ENCODE measurements at regions not wholly inside any gene's neighbourhood (a gene's known extent, or its start where the extent isn't known, plus 50 kb on each side); places are given as distances from the start of the nearest gene placed in this dataset.

DNA sequence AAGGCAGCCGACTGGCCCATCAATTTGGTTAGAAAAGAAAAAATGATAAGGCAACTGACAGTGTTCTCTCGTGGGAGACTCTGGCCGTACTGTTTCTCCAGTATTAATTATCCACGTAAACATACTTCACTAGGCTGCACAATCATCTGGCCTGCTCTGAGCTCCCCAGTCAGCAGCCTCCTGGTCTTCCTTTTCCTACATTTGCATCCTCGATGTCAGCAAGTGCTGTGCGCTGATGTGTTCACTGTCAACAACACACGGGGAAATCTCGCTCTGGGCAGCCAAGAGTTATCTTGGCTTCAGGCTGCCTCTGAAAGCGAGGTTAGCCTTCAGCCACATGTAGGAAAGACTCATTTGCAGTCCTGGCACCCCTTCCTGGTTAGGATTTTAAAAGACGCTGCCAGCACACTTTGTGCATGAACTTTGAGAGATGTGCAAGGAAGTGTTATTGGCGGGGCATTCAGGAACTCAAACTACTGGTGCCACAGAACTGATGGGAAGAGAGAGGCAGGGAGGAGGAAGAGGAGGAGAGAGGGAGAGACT lies 460.5 kb upstream of the ARID1B start:
- no peaks in the 10 kb centered on the region for H3K36me3 ChIP-seq (ENCODE audit: control insufficient read depth in 2 of 2, insufficient read depth in 2 of 2, low read length in 2 of 2)
- no peak overlapping the region for H3K4me3 ChIP-seq (ENCODE audit: low read length in 2 of 2)
- H3K27ac ChIP-seq (ENCODE audit: low read depth in 2 of 2, low read length in 2 of 2): no peak overlapping the region
- H3K4me1 ChIP-seq (ENCODE audit: control insufficient read depth in 2 of 2, insufficient read depth in 2 of 2, low read length in 2 of 2): no peaks in the 10 kb centered on the region
- no peak overlapping the region for H3K9ac ChIP-seq (ENCODE audit: low read depth in 1 of 2, low read length in 2 of 2)
- H3K27me3 ChIP-seq (ENCODE audit: control insufficient read depth in 2 of 2, insufficient read depth in 2 of 2, low read length in 2 of 2): no peaks in the 10 kb centered on the region
- H3K9me3 ChIP-seq (ENCODE audit: control insufficient read depth in 2 of 2, low read length in 2 of 2): no peaks in the 10 kb centered on the region

DNA sequence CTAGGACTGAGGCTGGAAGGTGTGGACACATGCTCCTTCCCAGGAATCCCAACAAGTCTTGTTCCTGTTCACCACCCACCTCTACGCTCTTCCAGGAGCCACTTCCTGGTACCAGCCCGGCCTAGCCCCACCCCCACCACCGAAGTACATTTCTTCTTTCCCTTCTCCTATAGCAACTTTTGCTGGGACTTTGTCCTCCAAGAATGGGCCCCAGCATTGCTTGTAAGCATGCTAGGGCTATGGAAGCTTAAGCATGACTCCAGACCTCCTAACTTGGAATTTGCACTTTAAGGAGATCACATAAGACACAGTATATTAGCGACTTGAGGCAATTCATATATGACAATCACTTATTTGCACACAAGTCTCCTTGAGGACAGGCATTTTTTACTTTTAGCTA lies 462.0 kb upstream of the ARID1B start:
- Histone ChIP-seq H3K4me1 (ENCODE audit: control insufficient read depth in 2 of 2, insufficient read depth in 2 of 2, low read length in 2 of 2) (no peaks in the 10 kb centered on the region), H3K27me3 (ENCODE audit: control insufficient read depth in 2 of 2, insufficient read depth in 2 of 2, low read length in 2 of 2) (no peaks in the 10 kb centered on the region), H3K4me3 (ENCODE audit: low read length in 2 of 2) (no peak overlapping the region), H3K36me3 (ENCODE audit: control insufficient read depth in 2 of 2, insufficient read depth in 2 of 2, low read length in 2 of 2) (no peaks in the 10 kb centered on the region), H3K9ac (ENCODE audit: low read depth in 1 of 2, low read length in 2 of 2) (no peak overlapping the region), H3K9me3 (ENCODE audit: control insufficient read depth in 2 of 2, low read length in 2 of 2) (no peaks in the 10 kb centered on the region), H3K27ac (ENCODE audit: low read depth in 2 of 2, low read length in 2 of 2) (no peak overlapping the region)

DNA sequence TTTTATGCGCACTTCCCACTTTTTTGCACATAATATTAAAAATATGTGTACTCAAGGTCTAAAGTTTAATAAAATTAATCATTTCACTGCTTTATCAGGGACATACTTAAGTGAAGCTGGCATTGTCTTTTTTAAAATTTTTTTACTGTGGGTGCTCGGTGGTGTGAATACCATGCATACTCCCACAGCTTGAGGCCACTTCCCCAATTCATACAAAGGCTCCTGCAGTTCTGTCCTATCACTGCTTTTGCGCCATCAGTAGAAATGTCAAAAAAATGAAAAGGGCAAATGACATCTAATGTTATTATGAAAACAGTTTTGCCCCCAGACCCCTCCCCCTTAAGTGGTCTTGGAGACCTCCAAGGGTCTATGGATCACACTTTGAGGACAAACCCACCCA lies 464.1 kb upstream of the ARID1B start:
- H3K9me3 ChIP-seq (ENCODE audit: control insufficient read depth in 2 of 2, low read length in 2 of 2): no peaks in the 10 kb centered on the region
- no peaks in the 10 kb centered on the region for H3K4me1 ChIP-seq (ENCODE audit: control insufficient read depth in 2 of 2, insufficient read depth in 2 of 2, low read length in 2 of 2)
- no peak overlapping the region for H3K4me3 ChIP-seq (ENCODE audit: low read length in 2 of 2)
- H3K27ac ChIP-seq (ENCODE audit: low read depth in 2 of 2, low read length in 2 of 2): no peak overlapping the region
- H3K36me3 ChIP-seq (ENCODE audit: control insufficient read depth in 2 of 2, insufficient read depth in 2 of 2, low read length in 2 of 2): no peaks in the 10 kb centered on the region
- no peaks in the 10 kb centered on the region for H3K27me3 ChIP-seq (ENCODE audit: control insufficient read depth in 2 of 2, insufficient read depth in 2 of 2, low read length in 2 of 2)
- no peak overlapping the region for H3K9ac ChIP-seq (ENCODE audit: low read depth in 1 of 2, low read length in 2 of 2)

DNA sequence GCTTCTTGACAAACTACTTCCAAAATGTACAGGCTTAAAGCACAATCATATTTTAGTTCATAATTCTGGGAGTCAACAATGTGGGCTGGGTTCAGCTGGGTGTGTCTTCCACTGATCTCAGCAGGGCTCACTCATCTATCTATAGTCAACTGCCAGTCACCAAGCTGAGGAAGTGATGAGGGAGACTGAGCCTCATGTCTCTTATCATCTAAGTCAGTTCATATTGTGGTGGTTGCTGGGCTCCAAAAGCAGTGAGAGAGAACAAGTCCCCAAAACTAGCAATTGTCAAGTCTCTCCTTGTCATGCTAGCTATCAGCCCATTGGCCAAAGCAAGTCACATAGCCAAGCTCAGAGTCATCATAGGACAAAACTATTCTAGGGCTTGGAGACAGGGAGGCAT lies 465.9 kb upstream of the ARID1B start:
- no peaks in the 10 kb centered on the region for H3K27me3 ChIP-seq (ENCODE audit: control insufficient read depth in 2 of 2, insufficient read depth in 2 of 2, low read length in 2 of 2)
- no peaks in the 10 kb centered on the region for H3K36me3 ChIP-seq (ENCODE audit: control insufficient read depth in 2 of 2, insufficient read depth in 2 of 2, low read length in 2 of 2)
- H3K9me3 ChIP-seq (ENCODE audit: control insufficient read depth in 2 of 2, low read length in 2 of 2): no peaks in the 10 kb centered on the region
- no peak overlapping the region for H3K9ac ChIP-seq (ENCODE audit: low read depth in 1 of 2, low read length in 2 of 2)
- no peak overlapping the region for H3K4me3 ChIP-seq (ENCODE audit: low read length in 2 of 2)
- no peaks in the 10 kb centered on the region for H3K4me1 ChIP-seq (ENCODE audit: control insufficient read depth in 2 of 2, insufficient read depth in 2 of 2, low read length in 2 of 2)
- no peak overlapping the region for H3K27ac ChIP-seq (ENCODE audit: low read depth in 2 of 2, low read length in 2 of 2)

DNA sequence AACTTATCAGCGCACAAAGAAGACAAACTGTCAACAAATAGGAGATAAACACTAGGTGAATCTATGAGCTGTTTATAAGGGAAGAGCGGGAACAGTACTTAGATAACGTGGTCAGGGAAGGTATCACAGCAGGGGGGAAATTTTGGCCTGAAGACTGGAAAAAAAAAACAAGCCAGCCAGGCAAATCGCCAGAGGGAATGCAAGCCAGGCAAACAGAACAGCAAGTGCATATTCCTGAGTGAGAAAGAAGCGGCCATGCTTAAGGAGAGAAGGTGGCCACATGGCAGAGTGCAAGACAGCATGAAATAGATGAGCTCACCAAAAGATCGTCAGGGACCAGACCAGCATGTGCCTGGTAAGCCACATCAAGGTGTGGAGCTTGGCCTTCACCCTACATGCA lies 466.5 kb upstream of the ARID1B start:
- Histone ChIP-seq H3K36me3 (ENCODE audit: control insufficient read depth in 2 of 2, insufficient read depth in 2 of 2, low read length in 2 of 2) (no peaks in the 10 kb centered on the region), H3K27me3 (ENCODE audit: control insufficient read depth in 2 of 2, insufficient read depth in 2 of 2, low read length in 2 of 2) (no peaks in the 10 kb centered on the region), H3K9me3 (ENCODE audit: control insufficient read depth in 2 of 2, low read length in 2 of 2) (no peaks in the 10 kb centered on the region), H3K9ac (ENCODE audit: low read depth in 1 of 2, low read length in 2 of 2) (no peak overlapping the region), H3K27ac (ENCODE audit: low read depth in 2 of 2, low read length in 2 of 2) (no peak overlapping the region), H3K4me1 (ENCODE audit: control insufficient read depth in 2 of 2, insufficient read depth in 2 of 2, low read length in 2 of 2) (no peaks in the 10 kb centered on the region), H3K4me3 (ENCODE audit: low read length in 2 of 2) (no peak overlapping the region)

DNA sequence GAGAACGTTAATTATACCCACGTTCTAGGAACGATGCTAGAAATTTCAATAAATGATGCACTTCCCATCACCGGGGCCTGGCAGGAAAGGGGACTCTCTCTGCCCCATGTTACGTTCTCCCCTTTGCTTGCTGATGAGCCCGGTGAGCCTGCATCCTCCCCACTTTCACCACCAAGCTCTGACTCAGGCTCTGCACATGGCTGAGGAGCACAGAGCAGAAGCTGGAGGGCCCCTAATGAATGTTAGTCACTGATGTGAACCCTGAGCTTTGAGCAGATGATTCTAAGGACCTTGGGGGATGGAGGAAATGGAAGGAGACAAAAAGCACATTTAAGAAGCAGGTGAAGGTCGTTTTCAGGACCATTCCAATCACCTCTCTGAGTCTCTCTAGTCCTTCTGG lies 468.2 kb upstream of the ARID1B start:
- Histone ChIP-seq H3K4me3 (ENCODE audit: low read length in 2 of 2) (no peak overlapping the region), H3K9ac (ENCODE audit: low read depth in 1 of 2, low read length in 2 of 2) (no peak overlapping the region), H3K36me3 (ENCODE audit: control insufficient read depth in 2 of 2, insufficient read depth in 2 of 2, low read length in 2 of 2) (no peaks in the 10 kb centered on the region), H3K27ac (ENCODE audit: low read depth in 2 of 2, low read length in 2 of 2) (no peak overlapping the region), H3K4me1 (ENCODE audit: control insufficient read depth in 2 of 2, insufficient read depth in 2 of 2, low read length in 2 of 2) (no peaks in the 10 kb centered on the region), H3K27me3 (ENCODE audit: control insufficient read depth in 2 of 2, insufficient read depth in 2 of 2, low read length in 2 of 2) (no peaks in the 10 kb centered on the region), H3K9me3 (ENCODE audit: control insufficient read depth in 2 of 2, low read length in 2 of 2) (no peaks in the 10 kb centered on the region)

DNA sequence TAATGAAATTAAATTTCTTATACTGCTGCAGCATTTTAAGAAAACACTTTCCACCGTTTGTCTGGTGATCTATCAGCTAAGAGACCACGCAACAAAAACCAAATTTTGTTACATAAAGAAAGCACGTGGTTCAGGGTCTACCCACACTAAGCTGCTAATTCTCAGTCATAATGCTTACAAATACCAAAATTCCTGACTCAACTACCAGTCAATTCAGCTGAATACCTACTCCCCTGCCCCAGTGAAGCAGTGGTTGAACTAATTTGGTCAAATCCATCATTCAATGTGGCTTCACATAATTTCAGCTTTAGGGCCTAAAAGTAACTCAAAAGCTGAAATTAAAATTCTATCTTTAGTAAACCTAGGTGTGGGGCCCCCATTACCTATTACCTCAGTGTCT lies 468.6 kb upstream of the ARID1B start:
- Histone ChIP-seq H3K9ac (ENCODE audit: low read depth in 1 of 2, low read length in 2 of 2) (no peak overlapping the region), H3K4me1 (ENCODE audit: control insufficient read depth in 2 of 2, insufficient read depth in 2 of 2, low read length in 2 of 2) (no peaks in the 10 kb centered on the region), H3K27me3 (ENCODE audit: control insufficient read depth in 2 of 2, insufficient read depth in 2 of 2, low read length in 2 of 2) (no peaks in the 10 kb centered on the region), H3K9me3 (ENCODE audit: control insufficient read depth in 2 of 2, low read length in 2 of 2) (no peaks in the 10 kb centered on the region), H3K4me3 (ENCODE audit: low read length in 2 of 2) (no peak overlapping the region), H3K27ac (ENCODE audit: low read depth in 2 of 2, low read length in 2 of 2) (no peak overlapping the region), H3K36me3 (ENCODE audit: control insufficient read depth in 2 of 2, insufficient read depth in 2 of 2, low read length in 2 of 2) (no peaks in the 10 kb centered on the region)

DNA sequence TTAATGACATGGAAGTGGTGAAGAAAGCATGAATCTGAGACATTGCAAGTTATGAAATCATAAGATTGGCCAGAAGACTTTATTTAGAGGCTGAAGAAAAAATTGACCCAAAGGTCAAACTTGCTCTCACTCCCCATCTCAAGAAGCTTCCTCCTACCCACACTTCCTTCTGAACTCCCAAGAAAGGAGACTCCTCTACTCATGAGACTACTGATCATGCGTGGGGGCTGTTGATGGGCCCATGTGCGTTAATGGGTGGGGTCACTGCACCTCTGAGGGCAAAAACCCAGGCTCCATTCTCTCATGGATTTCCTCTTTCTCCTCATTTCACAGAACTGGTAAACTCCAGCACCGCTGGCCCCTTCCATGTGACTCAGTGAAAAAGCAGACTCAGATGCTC lies 470.6 kb upstream of the ARID1B start:
- H3K9me3 ChIP-seq (ENCODE audit: control insufficient read depth in 2 of 2, low read length in 2 of 2): no peaks in the 10 kb centered on the region
- H3K36me3 ChIP-seq (ENCODE audit: control insufficient read depth in 2 of 2, insufficient read depth in 2 of 2, low read length in 2 of 2): no peaks in the 10 kb centered on the region
- no peaks in the 10 kb centered on the region for H3K4me1 ChIP-seq (ENCODE audit: control insufficient read depth in 2 of 2, insufficient read depth in 2 of 2, low read length in 2 of 2)
- no peak overlapping the region for H3K9ac ChIP-seq (ENCODE audit: low read depth in 1 of 2, low read length in 2 of 2)
- no peaks in the 10 kb centered on the region for H3K27me3 ChIP-seq (ENCODE audit: control insufficient read depth in 2 of 2, insufficient read depth in 2 of 2, low read length in 2 of 2)
- no peak overlapping the region for H3K27ac ChIP-seq (ENCODE audit: low read depth in 2 of 2, low read length in 2 of 2)
- no peak overlapping the region for H3K4me3 ChIP-seq (ENCODE audit: low read length in 2 of 2)

DNA sequence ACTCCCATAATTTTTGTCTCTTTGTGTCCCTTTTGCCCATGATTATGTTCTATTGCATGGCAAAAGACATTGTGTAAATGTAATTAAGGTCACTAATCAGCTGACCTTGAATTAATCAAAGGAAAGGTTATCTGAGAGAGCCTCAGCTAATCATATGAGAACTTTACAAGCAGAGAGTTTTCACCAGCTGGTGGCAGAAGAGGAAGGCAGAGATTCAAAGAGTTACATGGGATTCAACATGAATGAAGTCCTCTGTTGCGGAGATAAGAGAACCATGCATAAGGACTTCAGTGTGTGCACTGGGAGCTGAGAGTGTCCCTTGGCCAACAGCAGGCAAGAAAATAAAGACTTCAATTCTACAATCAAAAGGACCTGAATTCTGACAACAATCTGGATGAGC lies 494.1 kb upstream of the ARID1B start:
- no peaks in the 10 kb centered on the region for H3K27me3 ChIP-seq (ENCODE audit: control insufficient read depth in 2 of 2, insufficient read depth in 2 of 2, low read length in 2 of 2)
- H3K36me3 ChIP-seq (ENCODE audit: control insufficient read depth in 2 of 2, insufficient read depth in 2 of 2, low read length in 2 of 2): no peaks in the 10 kb centered on the region
- H3K27ac ChIP-seq (ENCODE audit: low read depth in 2 of 2, low read length in 2 of 2): no peak overlapping the region
- peaks cover 0 to 2% of the 10 kb centered on the region in 2 donors for H3K4me1 ChIP-seq (ENCODE audit: control insufficient read depth in 2 of 2, insufficient read depth in 2 of 2, low read length in 2 of 2)
- H3K9me3 ChIP-seq (ENCODE audit: control insufficient read depth in 2 of 2, low read length in 2 of 2): no peaks in the 10 kb centered on the region
- no peak overlapping the region for H3K4me3 ChIP-seq (ENCODE audit: low read length in 2 of 2)
- no peak overlapping the region for H3K9ac ChIP-seq (ENCODE audit: low read depth in 1 of 2, low read length in 2 of 2)

DNA sequence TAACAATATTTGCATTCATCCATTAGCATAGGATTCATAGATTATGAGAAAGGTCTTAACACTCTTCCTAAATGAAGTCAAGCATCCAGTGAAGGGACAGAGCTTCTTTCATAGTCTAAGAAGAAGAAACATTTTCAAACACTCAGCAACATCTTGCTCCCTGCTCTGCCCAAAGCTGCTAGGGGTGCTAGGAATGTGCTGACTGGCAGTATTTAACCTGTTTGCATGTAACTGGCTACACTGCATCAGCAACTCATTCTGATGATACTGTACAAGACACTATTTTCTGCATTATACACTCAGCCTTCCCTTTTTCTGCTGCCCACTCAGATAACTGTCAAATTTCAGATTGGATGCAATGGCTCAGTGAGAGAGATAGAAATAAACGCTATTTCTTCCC lies 495.1 kb upstream of the ARID1B start:
- Histone ChIP-seq H3K27ac (ENCODE audit: low read depth in 2 of 2, low read length in 2 of 2) (no peak overlapping the region), H3K4me3 (ENCODE audit: low read length in 2 of 2) (no peak overlapping the region), H3K9me3 (ENCODE audit: control insufficient read depth in 2 of 2, low read length in 2 of 2) (no peaks in the 10 kb centered on the region), H3K27me3 (ENCODE audit: control insufficient read depth in 2 of 2, insufficient read depth in 2 of 2, low read length in 2 of 2) (no peaks in the 10 kb centered on the region), H3K4me1 (ENCODE audit: control insufficient read depth in 2 of 2, insufficient read depth in 2 of 2, low read length in 2 of 2) (peaks cover 0 to 2% of the 10 kb centered on the region in 2 donors), H3K36me3 (ENCODE audit: control insufficient read depth in 2 of 2, insufficient read depth in 2 of 2, low read length in 2 of 2) (no peaks in the 10 kb centered on the region), H3K9ac (ENCODE audit: low read depth in 1 of 2, low read length in 2 of 2) (no peak overlapping the region)

DNA sequence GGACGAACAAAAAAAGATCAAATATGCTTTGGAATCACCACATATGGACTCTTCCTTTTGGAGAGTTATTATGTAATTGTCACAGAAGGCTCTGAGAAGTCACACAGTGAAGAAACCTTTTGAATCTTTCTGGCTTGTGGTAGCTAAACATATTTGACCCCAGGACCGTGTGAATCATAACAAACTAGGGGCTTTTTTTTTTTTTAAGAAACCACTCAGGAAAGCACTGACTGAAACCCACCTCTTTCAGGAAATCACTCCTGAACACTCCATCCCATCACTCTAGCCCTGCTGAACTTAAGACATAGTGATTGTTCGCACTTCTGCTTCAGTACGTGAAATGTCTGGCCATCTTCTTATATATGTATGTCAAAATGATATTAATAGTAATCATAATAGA lies 495.9 kb upstream of the ARID1B start:
- Histone ChIP-seq H3K4me1 (ENCODE audit: control insufficient read depth in 2 of 2, insufficient read depth in 2 of 2, low read length in 2 of 2) (no peaks in the 10 kb centered on the region), H3K4me3 (ENCODE audit: low read length in 2 of 2) (no peak overlapping the region), H3K36me3 (ENCODE audit: control insufficient read depth in 2 of 2, insufficient read depth in 2 of 2, low read length in 2 of 2) (no peaks in the 10 kb centered on the region), H3K27me3 (ENCODE audit: control insufficient read depth in 2 of 2, insufficient read depth in 2 of 2, low read length in 2 of 2) (no peaks in the 10 kb centered on the region), H3K9me3 (ENCODE audit: control insufficient read depth in 2 of 2, low read length in 2 of 2) (no peaks in the 10 kb centered on the region), H3K9ac (ENCODE audit: low read depth in 1 of 2, low read length in 2 of 2) (no peak overlapping the region), H3K27ac (ENCODE audit: low read depth in 2 of 2, low read length in 2 of 2) (no peak overlapping the region)

Measured in mucosa of rectum (tissue), 2 donors.